HUDEP-2 (cell line): ENCODE measurements at regions not wholly inside any gene's neighbourhood (a gene's known extent, or its start where the extent isn't known, plus 50 kb on each side); places are given as distances from the start of the nearest gene placed in this dataset.

Experiments
- DNase-seq, 76 experiments: peaks; one replicate each; lab custom pipeline; 2025; ENCODE audit not compliant: unreplicated experiment in 76 of 76; lab: John Stamatoyannopoulos, UW

- no peak for DNase-seq
These were observed 781.9 kb upstream of the ID2 start for GRCh38 chr2:7899923-7900322.

GRCh38 chr2:7900593-7900992 lies 781.3 kb upstream of the ID2 start:
- DNase-seq: no peak

GRCh38 chr2:7902251-7902765 lies 779.5 kb upstream of the ID2 start:
- no peak for DNase-seq

DNA sequence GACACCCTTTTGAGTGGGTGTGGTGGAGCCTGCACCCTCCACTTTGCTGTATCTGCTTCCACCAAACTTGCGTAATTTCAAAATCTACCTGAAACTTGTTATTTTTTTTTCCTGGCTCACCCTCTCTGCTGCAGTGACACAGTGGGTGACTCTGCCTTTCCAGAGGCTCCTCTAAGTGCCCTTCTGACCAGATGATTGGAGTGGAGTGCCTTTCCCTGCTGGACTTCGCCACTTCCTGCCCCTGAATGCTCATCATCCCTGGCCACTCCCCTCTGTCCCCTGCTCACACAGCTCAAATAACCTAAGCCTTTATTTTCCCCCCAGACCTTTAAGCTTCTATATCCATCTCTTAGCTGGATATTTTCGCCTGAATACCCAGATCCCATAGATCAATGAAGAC lies 777.5 kb upstream of the ID2 start:
- no peak for DNase-seq

- DNase-seq: no peak
These were observed 776.1 kb upstream of the ID2 start for GRCh38 chr2:7905756-7906155.

GRCh38 chr2:7906431-7906830 lies 775.4 kb upstream of the ID2 start:
- DNase-seq: no peak

DNA sequence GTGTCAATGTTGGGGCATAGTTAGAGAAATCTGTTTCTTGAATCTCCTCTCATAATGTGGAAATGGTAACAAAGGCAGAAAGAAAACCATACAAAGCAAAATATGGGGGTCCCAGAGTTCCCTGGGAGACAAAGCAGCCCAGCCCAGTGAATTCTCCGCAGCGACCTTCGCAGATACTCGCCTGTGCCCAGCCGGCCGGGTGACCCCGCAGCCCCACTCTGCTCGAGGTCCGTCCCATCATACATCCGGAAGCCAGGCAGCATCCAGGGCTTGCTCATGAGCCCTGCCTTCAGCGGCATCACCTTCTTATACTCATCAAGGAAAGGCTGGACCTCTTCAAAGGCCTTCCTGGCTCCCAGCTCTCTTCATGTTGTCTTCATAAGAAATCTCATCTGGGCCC lies 774.8 kb upstream of the ID2 start:
- no peak for DNase-seq

- no peak for DNase-seq
These were observed 771.1 kb upstream of the ID2 start for GRCh38 chr2:7910752-7911151.

- DNase-seq: no peak
These were observed 770.7 kb upstream of the ID2 start for GRCh38 chr2:7911196-7911595.

GRCh38 chr2:7913974-7914373 lies 767.9 kb upstream of the ID2 start:
- no peak for DNase-seq

- DNase-seq: no peak
These were observed 766.4 kb upstream of the ID2 start for GRCh38 chr2:7915302-7916091.

GRCh38 chr2:7916670-7917069 lies 765.2 kb upstream of the ID2 start:
- DNase-seq: no peak

GRCh38 chr2:7919510-7919909 lies 762.3 kb upstream of the ID2 start:
- DNase-seq: no peak

DNA sequence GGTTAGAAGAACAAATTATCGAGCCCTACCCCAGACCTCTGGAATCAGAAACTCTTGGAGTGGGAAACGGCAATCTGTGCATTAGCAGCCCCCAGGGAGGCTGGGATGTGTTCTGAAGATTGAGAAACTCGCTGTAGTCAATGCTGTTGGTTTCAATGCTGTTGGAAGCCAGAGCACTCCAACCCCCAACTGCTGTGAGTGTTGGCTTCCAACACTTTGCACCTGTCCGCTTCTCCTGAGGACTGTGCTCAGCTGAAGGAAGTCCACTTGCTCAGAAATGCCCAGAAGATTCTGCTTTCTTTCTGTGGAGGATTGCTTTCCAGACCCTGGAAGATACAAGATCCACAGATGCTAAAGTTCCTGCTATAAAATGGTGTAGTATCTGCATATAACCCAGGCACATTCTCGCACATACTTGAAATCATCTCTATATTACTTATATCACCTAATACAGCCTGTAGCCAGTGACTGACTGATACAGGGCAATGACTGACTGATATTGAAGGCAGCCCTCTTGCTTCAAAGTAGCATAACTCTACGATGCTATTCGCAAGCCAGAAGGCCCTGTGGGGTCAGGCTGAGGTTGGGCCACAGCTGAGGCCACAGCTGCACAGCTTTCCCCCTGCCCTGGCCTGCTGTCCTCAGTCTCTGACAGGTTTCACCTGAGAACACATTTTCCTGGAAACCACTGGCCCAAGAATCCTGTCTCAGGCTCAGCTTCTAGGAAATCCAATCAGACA lies 757.7 kb upstream of the ID2 start:
- no peak for DNase-seq

DNA sequence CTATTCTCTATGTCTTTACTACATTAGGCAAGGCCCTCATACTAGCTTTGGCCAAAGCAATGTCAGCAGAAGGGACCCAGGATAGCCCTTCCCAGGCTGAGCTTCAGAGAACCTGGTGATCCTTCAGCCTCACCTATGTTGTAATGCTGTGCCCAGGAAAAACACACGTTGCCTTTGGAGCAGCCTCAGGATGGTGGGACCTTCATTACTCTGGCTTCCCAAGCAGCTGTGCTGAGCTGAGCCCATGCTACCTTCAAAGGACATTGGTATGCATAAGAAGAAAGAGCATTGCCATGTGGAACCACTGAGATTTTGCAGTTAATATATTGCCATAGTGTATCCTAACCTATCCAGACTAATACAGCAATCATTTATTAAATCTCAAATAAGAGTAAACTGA lies 756.4 kb upstream of the ID2 start:
- no peak for DNase-seq

- no peak for DNase-seq
These were observed 754.2 kb upstream of the ID2 start for GRCh38 chr2:7927691-7928090.

- DNase-seq: no peak
These were observed 752.6 kb upstream of the ID2 start for GRCh38 chr2:7929281-7929680.

- DNase-seq: no peak
These were observed 750.8 kb upstream of the ID2 start for GRCh38 chr2:7930800-7931635.

- no peak for DNase-seq
These were observed 750.0 kb upstream of the ID2 start for GRCh38 chr2:7931808-7932207.

GRCh38 chr2:7933672-7934071 lies 748.2 kb upstream of the ID2 start:
- DNase-seq: no peak

- DNase-seq: no peak
These were observed 747.4 kb upstream of the ID2 start for GRCh38 chr2:7934476-7934875.
